NT2/D1 (cell line): ENCODE measurements at regions not wholly inside any gene's neighbourhood (a gene's known extent, or its start where the extent isn't known, plus 50 kb on each side); places are given as distances from the start of the nearest gene placed in this dataset.

Experiments
- DNase-seq: peaks from one replicate; pipeline ENCODE4 v3.0.0-alpha.2; 2011; ENCODE audit warnings: low read depth, low spot score
- H3K27me3 ChIP-seq: 2 replicates; pipeline ENCODE4 v1.6.0; 2011; ENCODE audit warnings: mild to moderate bottlenecking; ENCODE audit not compliant: insufficient read length, insufficient read depth
- H3K36me3 ChIP-seq: 2 replicates; pipeline ENCODE4 v1.6.1; 2011; ENCODE audit warnings: mild to moderate bottlenecking, low read length, mixed read lengths; ENCODE audit not compliant: insufficient read depth, insufficient read length
- H3K4me1 ChIP-seq: 2 replicates; pipeline ENCODE4 v1.5.1; 2011; ENCODE audit not compliant: insufficient read depth, insufficient read length
- H3K4me3 ChIP-seq: 2 replicates; pipeline ENCODE4 v1.5.1; 2011; ENCODE audit warnings: low read depth; ENCODE audit not compliant: insufficient read length
- H3K9ac ChIP-seq: 2 replicates; pipeline ENCODE4 v1.6.0; 2011; ENCODE audit warnings: low read depth; ENCODE audit not compliant: insufficient read length
- H3K9me3 ChIP-seq: 2 replicates; pipeline ENCODE4 v1.5.1; 2011; ENCODE audit warnings: mild to moderate bottlenecking, low read length; ENCODE audit not compliant: insufficient read depth
- SUZ12 ChIP-seq: IDR thresholded peaks from 2 replicates; pipeline ENCODE4 v1.6.1; 2011; ENCODE audit not compliant: insufficient read length, insufficient read depth; ENCODE audit errors: extremely low read depth
- YY1 ChIP-seq: IDR thresholded peaks from 2 replicates; pipeline ENCODE4 v1.6.1; 2011; ENCODE audit not compliant: insufficient read length, insufficient read depth
- ZNF274 ChIP-seq: IDR thresholded peaks from 2 replicates; pipeline ENCODE4 v1.6.1; 2011; ENCODE audit warnings: mild to moderate bottlenecking, low read depth, low read length

GRCh38 chr10:93255546-93255945 is 181.9 kb downstream of the CYP26A1 start:
- Histone ChIP-seq H3K36me3 (no peaks in the 10 kb centered on the region), H3K9ac (no peak overlapping the region), H3K4me3 (no peak overlapping the region), H3K4me1 (no peaks in the 10 kb centered on the region), H3K9me3 (no peaks in the 10 kb centered on the region), H3K27me3 (peaks cover 9% of the 10 kb centered on the region)
- TF ChIP-seq YY1 (no peak), SUZ12 (no peak), ZNF274 (no peak)
- no peak for DNase-seq
